HCT116 (cell line): ENCODE measurements at regions not wholly inside any gene's neighbourhood (a gene's known extent, or its start where the extent isn't known, plus 50 kb on each side); places are given as distances from the start of the nearest gene placed in this dataset.

Experiments
- ATAC-seq: fragments of 200-7000 bp; cut with Tn5 transposase; 2 replicates; pipeline ENCODE4 v1.9.1; 2020; ENCODE audit warnings: mild to moderate bottlenecking, moderate library complexity
- BruUV-seq: library from RNA; stranded (reverse); fragments of 400-500 nt; replicated peaks from 2 replicates; lab custom pipeline; 2021; lab: Mats Ljungman, UMichigan
- CTCF ChIA-PET: fragments of 300-600 bp; sonication (Branson Sonifier 250); formaldehyde crosslinking; loops from one replicate; lab custom pipeline; 2021; ENCODE audit warnings: antibody characterized with exemption; lab: Charles Lee
- POLR2A ChIA-PET: fragments of 300-600, 350-600 bp; sonication (Branson Sonifier 250); formaldehyde crosslinking; loops from one replicate; lab custom pipeline; 2021; ENCODE audit warnings: antibody characterized with exemption; lab: Charles Lee
- RAD21 ChIA-PET, 2 experiments: fragments of 300-600 bp; sonication (Branson Sonifier 250); formaldehyde crosslinking; loops; one replicate each; lab custom pipeline; 2023; ENCODE audit warnings: low total read pairs in 2 of 2; ENCODE audit not compliant: uncharacterized antibody in 2 of 2, unreplicated experiment in 2 of 2, low non-redundant PET in 1 of 2; lab: Charles Lee
- DNase-seq: peaks from one replicate; pipeline ENCODE4 v3.0.0-alpha.2; 2010; ENCODE audit warnings: low read depth, low spot score
- H2AFZ ChIP-seq: fragments of 200-600 bp; shearing (Covaris generic), sonication (generic); 2 replicates; pipeline ENCODE4 v1.6.1; 2017; ENCODE audit warnings: low read depth, mixed run types, mixed read lengths, antibody characterized with exemption, low read length; ENCODE audit not compliant: poor library complexity, severe bottlenecking
- H3K27ac ChIP-seq: 2 replicates; pipeline ENCODE4 v1.5.1; 2012; ENCODE audit warnings: low read depth, low read length
- H3K27me3 ChIP-seq: fragments of 200-600 bp; sonication (generic); 2 replicates; pipeline ENCODE4 v1.6.1; 2016; ENCODE audit warnings: mixed run types, low read length, mixed read lengths; ENCODE audit not compliant: insufficient read depth
- H3K36me3 ChIP-seq, 2 experiments: fragments of 200-500 bp in 1 of 2; fragments of 200-600 bp in 1 of 2; sonication (Bioruptor generic) in 1 of 2; sonication (generic) in 1 of 2; 2 replicates each; pipeline versions ENCODE4 v1.5.1 to v1.6.1; 2014 to 2016; ENCODE audit warnings: low read length in 2 of 2, inconsistent platforms in 1 of 2, mixed read lengths in 1 of 2, mixed run types in 1 of 2; ENCODE audit not compliant: insufficient read depth in 2 of 2, control insufficient read depth in 1 of 2
- H3K4me1 ChIP-seq, 2 experiments: fragments of 200-600 bp in 1 of 2; sonication (generic) in 1 of 2; 2 replicates each; pipeline versions ENCODE4 v1.5.1 to v1.6.1; 2012 to 2017; ENCODE audit warnings: low read length in 2 of 2, inconsistent platforms in 1 of 2, mild to moderate bottlenecking in 1 of 2, mixed read lengths in 1 of 2, mixed run types in 1 of 2, moderate library complexity in 1 of 2; ENCODE audit not compliant: insufficient read depth in 2 of 2, control insufficient read depth in 1 of 2
- H3K4me2 ChIP-seq: fragments of 200-600 bp; sonication (generic); 2 replicates; pipeline ENCODE4 v1.6.1; 2017; ENCODE audit warnings: mixed run types, low read length, mixed read lengths
- H3K4me3 ChIP-seq, 2 experiments: fragments of 200-600 bp in 1 of 2; sonication (generic) in 1 of 2; replicated peaks in 1 of 2; 2 replicates each; pipeline ENCODE4 v1.5.1; 2011 to 2016; ENCODE audit warnings: low read length in 2 of 2, control low read depth in 1 of 2, low read depth in 1 of 2, mild to moderate bottlenecking in 1 of 2, mixed read lengths in 1 of 2, mixed run types in 1 of 2
- H3K79me2 ChIP-seq: fragments of 200-600 bp; sonication (generic); 2 replicates; pipeline ENCODE4 v1.6.1; 2017; ENCODE audit warnings: mild to moderate bottlenecking, mixed run types, low read length, moderate library complexity, mixed read lengths; ENCODE audit not compliant: insufficient read depth
- H3K9ac ChIP-seq: fragments of 200-600 bp; sonication (generic); 2 replicates; pipeline ENCODE4 v1.6.1; 2016; ENCODE audit warnings: low read length, mixed read lengths
- H3K9me2 ChIP-seq: fragments of 200-600 bp; sonication (generic), shearing (Covaris generic); 2 replicates; pipeline ENCODE4 v1.6.1; 2017; ENCODE audit warnings: mixed run types, mild to moderate bottlenecking, moderate library complexity; ENCODE audit not compliant: insufficient read depth
- H3K9me3 ChIP-seq, 2 experiments: fragments of 200-500 bp in 1 of 2; fragments of 200-600 bp in 1 of 2; sonication (Bioruptor generic) in 1 of 2; sonication (generic) in 1 of 2; 2 replicates each; pipeline ENCODE4 v1.6.1; 2014 to 2017; ENCODE audit warnings: low read length in 2 of 2, mixed read lengths in 2 of 2, inconsistent platforms in 1 of 2, low read depth in 1 of 2, mild to moderate bottlenecking in 1 of 2, mixed run types in 1 of 2, moderate library complexity in 1 of 2; ENCODE audit not compliant: control insufficient read depth in 1 of 2, insufficient read depth in 1 of 2
- H4K20me1 ChIP-seq: fragments of 200-600 bp; sonication (generic), shearing (Covaris generic); 2 replicates; pipeline ENCODE4 v1.6.1; 2017; ENCODE audit warnings: mixed run types, mild to moderate bottlenecking, moderate library complexity; ENCODE audit not compliant: insufficient read depth
- ELF1 ChIP-seq: IDR thresholded peaks from 2 replicates; pipeline ENCODE4 v1.6.1; 2012; ENCODE audit warnings: low read depth, borderline replicate concordance
- FOSL1 ChIP-seq: IDR thresholded peaks from 2 replicates; pipeline ENCODE4 v1.6.1; 2012; ENCODE audit warnings: low read depth
- JUND ChIP-seq: IDR thresholded peaks from 2 replicates; pipeline ENCODE4 v1.6.1; 2012
- MAX ChIP-seq: IDR thresholded peaks from 2 replicates; pipeline ENCODE4 v1.6.1; 2012
- SP1 ChIP-seq: IDR thresholded peaks from 2 replicates; pipeline ENCODE4 v1.6.1; 2012; ENCODE audit warnings: low read depth
- ZFX ChIP-seq: fragments of 450-650 bp; IDR thresholded peaks from 2 replicates; pipeline ENCODE4 v1.6.1; 2017
- ZNF274 ChIP-seq: fragments of 200-500 bp; sonication (Bioruptor generic); IDR thresholded peaks from 2 replicates; pipeline ENCODE4 v1.6.1; 2014; ENCODE audit warnings: mild to moderate bottlenecking, low read depth, low read length, inconsistent platforms
- intact Hi-C: fragments of 100-400 bp; cut with micrococcal nuclease; formaldehyde crosslinking; loops from 2 replicates; pipeline ENCODE4 v1.10.0; 2022
- TF ChIP-seq, protein P1 (sequence below): IDR thresholded peaks from 2 replicates; pipeline ENCODE4 v1.6.1; 2011; ENCODE audit warnings: mild to moderate bottlenecking, low read length, moderate library complexity; ENCODE audit not compliant: insufficient replicate concordance; ENCODE audit errors: extremely low read depth

DNA sequence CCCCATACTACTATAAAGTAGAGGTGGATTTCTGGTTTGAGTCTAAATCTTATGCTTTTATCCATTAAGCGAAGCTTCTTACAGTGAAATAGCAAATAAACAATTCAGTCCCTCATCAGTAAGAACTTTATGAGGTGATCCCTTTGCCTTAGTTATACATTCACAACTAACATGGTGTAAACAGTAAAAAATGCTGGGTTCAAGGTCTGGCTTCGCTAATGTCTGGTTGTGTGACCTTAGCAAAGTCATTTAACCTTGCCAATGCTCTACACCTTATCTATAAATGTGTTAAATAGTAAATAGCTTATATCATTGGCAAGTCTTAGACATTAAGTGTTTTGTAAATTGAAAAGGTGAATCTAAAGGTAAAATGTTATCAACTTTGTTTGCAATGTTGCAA lies 475.4 kb downstream of the LMO4 start:
- TF ChIP-seq ELF1 = no peak
- H3K79me2 ChIP-seq = no peaks in the 10 kb centered on the region
- H4K20me1 ChIP-seq = no peaks in the 10 kb centered on the region
- no peak overlapping the region for H2AFZ ChIP-seq
- H3K4me3 ChIP-seq = no peak overlapping the region
- H3K9me2 ChIP-seq = no peaks in the 10 kb centered on the region
- ChIA-PET RAD21 (no interaction called here), CTCF (no interaction called here), POLR2A (no interaction called here)
- H3K4me2 ChIP-seq = no peak overlapping the region
- DNase-seq (no peak), ATAC-seq (no peak)
- no peaks in the 10 kb centered on the region for H3K9me3 ChIP-seq
- H3K36me3 ChIP-seq = no peaks in the 10 kb centered on the region
- H3K27me3 ChIP-seq = no peaks in the 10 kb centered on the region
- peaks cover 14 to 24% of the 10 kb centered on the region in 2 experiments for H3K4me1 ChIP-seq
- BruUV-seq = no TSS peak
- no peak overlapping the region for H3K27ac ChIP-seq
- intact Hi-C loops = no loop called here
- H3K9ac ChIP-seq = no peak overlapping the region

DNA sequence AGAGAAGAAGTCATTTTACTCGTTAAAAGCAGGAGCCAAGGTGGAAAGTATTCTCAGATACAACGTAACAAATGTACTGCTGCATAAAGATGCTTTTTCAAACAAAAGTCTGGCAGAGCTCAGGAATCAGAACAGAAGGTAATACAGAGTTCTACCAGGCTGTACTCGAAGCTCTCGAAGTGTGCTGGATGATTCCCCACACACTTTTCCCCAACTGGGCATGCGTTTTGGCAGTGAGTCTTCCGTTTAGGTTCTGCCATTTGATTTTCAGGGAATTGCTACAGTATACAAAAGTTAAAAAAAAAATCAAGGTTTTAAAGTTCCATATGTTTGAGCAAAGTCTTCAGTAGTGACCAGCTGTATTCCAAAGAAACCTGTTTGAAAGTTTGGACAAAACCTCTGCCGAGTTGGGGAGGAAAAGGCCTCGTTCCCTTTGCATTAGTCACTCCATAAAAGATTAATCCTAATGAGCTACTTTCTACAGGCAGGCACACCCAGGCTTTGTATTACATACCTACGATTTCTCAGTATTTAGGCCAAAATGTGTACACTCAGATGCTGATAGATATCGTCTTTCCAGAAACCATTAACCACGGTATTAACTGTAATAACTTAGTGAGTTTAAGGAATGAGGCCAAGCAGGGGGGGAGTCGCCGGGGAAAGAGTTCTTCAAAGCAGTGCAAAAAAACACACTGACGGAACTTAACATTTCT lies 477.1 kb downstream of the LMO4 start:
- Histone ChIP-seq H3K9me2 (no peaks in the 10 kb centered on the region), H3K4me1 (peaks cover 14 to 24% of the 10 kb centered on the region in 2 experiments), H3K79me2 (no peaks in the 10 kb centered on the region), H3K27me3 (no peaks in the 10 kb centered on the region), H3K9me3 (no peaks in the 10 kb centered on the region), H3K36me3 (no peaks in the 10 kb centered on the region), H4K20me1 (no peaks in the 10 kb centered on the region), H3K4me2 (peak overlapping the region; percentile 86), H3K27ac (peak overlapping the region; percentile 49), H3K9ac (peak overlapping the region; percentile 18; the same call in 1 of the 2 replicates), H2AFZ (peak overlapping the region; percentile 92), H3K4me3 (peak overlapping the region in 1 of 2 experiments; percentile 52; a peak in 3 of 4 replicates)
- ATAC-seq (peak; percentile 82), DNase-seq (peak; percentile 28)
- intact Hi-C loops = loop anchor here (5.0 kb wide), 1 partner anchor 479 kb away; the partner anchor contains the start of gene LMO4
- POLR2A ChIA-PET = interaction anchor here (0.9 kb wide), 1 partner anchor 9 kb away, joined by 4 read pairs; no protein-coding TSS in a partner anchor
- TF ChIP-seq ZFX (no peak), MAX (0 out of 2 replicates have a peak, but pooled peaks have one; percentile 38), JUND (peak; percentile 55), ZNF274 (no peak), SP1 (0 out of 2 replicates have a peak, but pooled peaks have one; percentile 44), FOSL1 (peak; percentile 46)
- TF ChIP-seq, protein P1, sequence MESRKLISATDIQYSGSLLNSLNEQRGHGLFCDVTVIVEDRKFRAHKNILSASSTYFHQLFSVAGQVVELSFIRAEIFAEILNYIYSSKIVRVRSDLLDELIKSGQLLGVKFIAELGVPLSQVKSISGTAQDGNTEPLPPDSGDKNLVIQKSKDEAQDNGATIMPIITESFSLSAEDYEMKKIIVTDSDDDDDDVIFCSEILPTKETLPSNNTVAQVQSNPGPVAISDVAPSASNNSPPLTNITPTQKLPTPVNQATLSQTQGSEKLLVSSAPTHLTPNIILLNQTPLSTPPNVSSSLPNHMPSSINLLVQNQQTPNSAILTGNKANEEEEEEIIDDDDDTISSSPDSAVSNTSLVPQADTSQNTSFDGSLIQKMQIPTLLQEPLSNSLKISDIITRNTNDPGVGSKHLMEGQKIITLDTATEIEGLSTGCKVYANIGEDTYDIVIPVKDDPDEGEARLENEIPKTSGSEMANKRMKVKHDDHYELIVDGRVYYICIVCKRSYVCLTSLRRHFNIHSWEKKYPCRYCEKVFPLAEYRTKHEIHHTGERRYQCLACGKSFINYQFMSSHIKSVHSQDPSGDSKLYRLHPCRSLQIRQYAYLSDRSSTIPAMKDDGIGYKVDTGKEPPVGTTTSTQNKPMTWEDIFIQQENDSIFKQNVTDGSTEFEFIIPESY = no peak
- no TSS peak for BruUV-seq
- RAD21 ChIA-PET = no interaction called here
- CTCF ChIA-PET = no interaction called here
